GM23338 (cell line): ENCODE measurements at regions not wholly inside any gene's neighbourhood (a gene's known extent, or its start where the extent isn't known, plus 50 kb on each side); places are given as distances from the start of the nearest gene placed in this dataset.

Source experiments
- ATAC-seq: fragments of 200-7000 bp; cut with Tn5 transposase; 3 replicates; pipeline ENCODE4 v1.9.1; 2020
- DNase-seq: peaks from one replicate; pipeline ENCODE4 v3.0.0-alpha.2; 2015; ENCODE audit warnings: low spot score
- H2AFZ ChIP-seq: fragments of 200-600 bp; sonication (generic); 2 replicates; pipeline ENCODE4 v1.8.0; 2016; ENCODE audit warnings: antibody characterized with exemption, mild to moderate bottlenecking, moderate library complexity
- H3F3A ChIP-seq: fragments of 200-600 bp; sonication (generic); replicated peaks from 2 replicates; pipeline ENCODE4 v1.8.0; 2017; ENCODE audit warnings: antibody characterized with exemption, mixed run types, low read depth
- H3K27ac ChIP-seq: fragments of 200-600 bp; sonication (generic); 2 replicates; pipeline ENCODE4 v1.6.1; 2016; ENCODE audit warnings: low read depth
- H3K27me3 ChIP-seq: fragments of 200-600 bp; sonication (generic); 2 replicates; pipeline ENCODE4 v1.8.0; 2016; ENCODE audit warnings: mild to moderate bottlenecking, mixed run types, moderate library complexity; ENCODE audit not compliant: insufficient read depth
- H3K36me3 ChIP-seq: fragments of 200-600 bp; sonication (generic); 2 replicates; pipeline ENCODE4 v1.8.0; 2016; ENCODE audit warnings: mild to moderate bottlenecking; ENCODE audit not compliant: insufficient read depth
- H3K4me1 ChIP-seq: fragments of 200-600 bp; sonication (generic); 2 replicates; pipeline ENCODE4 v1.8.0; 2016; ENCODE audit warnings: mild to moderate bottlenecking, moderate library complexity; ENCODE audit not compliant: insufficient read depth
- H3K4me2 ChIP-seq: fragments of 200-600 bp; sonication (generic); 2 replicates; pipeline ENCODE4 v1.7.1; 2017; ENCODE audit warnings: mixed run types
- H3K4me3 ChIP-seq: fragments of 200-600 bp; sonication (generic); 2 replicates; pipeline ENCODE4 v1.6.1; 2016; ENCODE audit warnings: mixed run types
- H3K79me2 ChIP-seq: fragments of 200-600 bp; sonication (generic); replicated peaks from 2 replicates; pipeline ENCODE4 v1.8.0; 2017; ENCODE audit warnings: mild to moderate bottlenecking; ENCODE audit not compliant: insufficient read depth
- H3K9me2 ChIP-seq: fragments of 200-600 bp; sonication (generic); 2 replicates; pipeline ENCODE4 v1.8.0; 2017; ENCODE audit not compliant: insufficient read depth
- H4K20me1 ChIP-seq: fragments of 200-600 bp; sonication (generic); replicated peaks from 2 replicates; pipeline ENCODE4 v1.8.0; 2017; ENCODE audit warnings: mild to moderate bottlenecking; ENCODE audit not compliant: insufficient read depth
- H3K27ac Mint-ChIP-seq: 2 replicates; pipeline ENCODE4 v1.8.0; 2020; ENCODE audit warnings: inconsistent platforms, mild to moderate bottlenecking, moderate library complexity, mixed read lengths
- H3K27me3 Mint-ChIP-seq: 3 replicates; pipeline ENCODE4 v1.8.0; 2022; ENCODE audit warnings: low read depth, mild to moderate bottlenecking, moderate library complexity, mixed read lengths, inconsistent platforms; ENCODE audit not compliant: insufficient read depth, poor library complexity
- H3K36me3 Mint-ChIP-seq: 3 replicates; pipeline ENCODE4 v1.8.0; 2021; ENCODE audit warnings: low read depth, mild to moderate bottlenecking, inconsistent platforms, moderate library complexity, mixed read lengths
- H3K4me1 Mint-ChIP-seq: 3 replicates; pipeline ENCODE4 v1.8.0; 2020; ENCODE audit warnings: mild to moderate bottlenecking, inconsistent platforms, mixed read lengths
- H3K4me3 Mint-ChIP-seq: 3 replicates; pipeline ENCODE4 v1.8.0; 2021; ENCODE audit warnings: moderate library complexity, mild to moderate bottlenecking, inconsistent platforms, mixed read lengths
- H3K9me3 Mint-ChIP-seq: 3 replicates; pipeline ENCODE4 v1.8.0; 2020; ENCODE audit warnings: moderate library complexity, mild to moderate bottlenecking, inconsistent platforms, mixed read lengths
- EZH2 ChIP-seq: fragments of 200-600 bp; sonication (generic); IDR thresholded peaks from one replicate; pipeline ENCODE4 v1.8.0; 2017; ENCODE audit warnings: antibody characterized with exemption, mild to moderate bottlenecking, low read depth; ENCODE audit not compliant: unreplicated experiment
- EZH2phosphoT487 ChIP-seq: fragments of 200-600 bp; sonication (generic); IDR thresholded peaks from one replicate; pipeline ENCODE4 v1.8.1; 2018; ENCODE audit warnings: antibody characterized with exemption; ENCODE audit not compliant: unreplicated experiment
- NANOG ChIP-seq: IDR thresholded peaks from 2 replicates; pipeline ENCODE4 v1.6.1; 2016; ENCODE audit warnings: antibody characterized with exemption, borderline replicate concordance
- POLR2AphosphoS5 ChIP-seq: IDR thresholded peaks from 2 replicates; pipeline ENCODE4 v1.6.1; 2016; ENCODE audit warnings: antibody characterized with exemption, low read depth
- ZNF114 ChIP-seq: fragments of 250-450 bp; sonication (Bioruptor Pico); IDR thresholded peaks from 2 replicates; pipeline ENCODE4 v1.5.0; 2020; ENCODE audit warnings: mild to moderate bottlenecking, moderate library complexity
- ZNF462 ChIP-seq: fragments of 250-450 bp; sonication (Bioruptor Pico); IDR thresholded peaks from 2 replicates; pipeline ENCODE4 v1.5.0; 2020; ENCODE audit warnings: mild to moderate bottlenecking, moderate library complexity

DNA sequence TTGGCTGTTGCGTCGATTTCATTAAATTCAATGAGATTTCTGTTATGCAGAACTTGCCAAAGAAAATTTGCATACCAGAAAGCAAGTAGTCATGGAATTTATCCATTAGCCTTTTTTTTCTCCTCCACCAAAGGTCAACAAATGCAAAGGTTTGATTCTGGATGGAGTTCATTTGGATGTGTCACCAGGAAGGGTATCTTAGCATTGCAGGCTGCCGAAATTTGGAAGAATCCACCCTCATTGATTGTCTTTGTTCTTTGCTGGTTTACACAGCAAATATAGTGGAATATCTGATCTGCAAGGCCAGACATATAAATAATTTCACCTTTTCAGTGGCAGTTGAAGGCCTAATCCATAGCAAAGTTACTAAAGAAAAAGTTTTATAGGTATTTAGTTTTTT, 229.4 kb upstream of the SLC35B3 start (continued):
- TF ChIP-seq ZNF462 (CRISPR knock-in tag) (no peak), ZNF114 (no peak)

DNA sequence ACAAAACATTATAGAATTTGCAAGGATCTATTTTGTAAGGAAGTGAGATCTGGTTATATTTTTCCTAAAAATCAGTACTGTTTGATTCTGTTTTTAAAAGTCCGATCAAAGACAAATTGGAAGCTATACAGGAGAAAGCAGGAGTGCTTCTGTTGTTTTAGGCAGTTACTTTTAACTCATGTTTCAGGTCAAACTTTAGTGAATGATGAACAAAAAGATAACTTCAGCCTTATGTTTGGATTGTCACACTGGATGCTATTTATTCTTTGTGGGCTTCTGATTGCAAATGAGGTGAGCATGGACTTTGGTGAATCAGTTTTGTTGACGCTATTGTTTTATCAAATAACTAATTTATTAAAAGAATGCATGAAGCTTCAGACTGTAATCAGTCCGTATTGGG, 228.7 kb upstream of the SLC35B3 start:
- Histone ChIP-seq H3K4me1 (no peaks in the 10 kb centered on the region), H3F3A (no peaks in the 10 kb centered on the region), H3K79me2 (no peaks in the 10 kb centered on the region), H3K27me3 (no peaks in the 10 kb centered on the region), H3K4me3 (no peak overlapping the region), H2AFZ (no peak overlapping the region), H4K20me1 (no peaks in the 10 kb centered on the region), H3K36me3 (no peaks in the 10 kb centered on the region), H3K9me2 (no peaks in the 10 kb centered on the region), H3K27ac (no peak overlapping the region), H3K4me2 (no peak overlapping the region)
- Mint-ChIP-seq H3K27ac (no peak overlapping the region), H3K4me1 (0 out of 3 replicates have a peak, but pooled peaks cover 2% of the 10 kb centered on the region), H3K9me3 (peaks cover 5% of the 10 kb centered on the region; the same call in 2 of the 3 replicates), H3K36me3 (no peaks in the 10 kb centered on the region; the same call in 2 of the 3 replicates), H3K27me3 (no peaks in the 10 kb centered on the region), H3K4me3 (no peak overlapping the region)
- DNase-seq (no peak), ATAC-seq (no peak)
- no peak for TF ChIP-seq ZNF462 (CRISPR knock-in tag)
- no peak for TF ChIP-seq NANOG
- no peak for TF ChIP-seq EZH2
- no peak for TF ChIP-seq EZH2phosphoT487
- no peak for TF ChIP-seq ZNF114
- TF ChIP-seq POLR2AphosphoS5: no peak
